ENCODE measurements at regions not wholly inside any gene's neighbourhood (a gene's known extent, or its start where the extent isn't known, plus 50 kb on each side); places are given as distances from the start of the nearest gene placed in this dataset.

GRCh38 chr11:19344661-19345518 lies 104.1 kb upstream of the E2F8 start:
- no peaks in the 10 kb centered on the region for H3K9me3 ChIP-seq
- Mint-ChIP-seq H3K27me3 (ENCODE audit: insufficient read depth, unreplicated experiment) (peaks cover 7% of the 10 kb centered on the region), H3K27ac (ENCODE audit: unreplicated experiment) (no peak overlapping the region), H3K36me3 (ENCODE audit: insufficient read depth, unreplicated experiment) (no peaks in the 10 kb centered on the region), H3K4me3 (ENCODE audit: unreplicated experiment) (peak overlapping the region; percentile 46), H3K4me1 (ENCODE audit: low read depth, unreplicated experiment) (peaks cover 7% of the 10 kb centered on the region), H3K9me3 (ENCODE audit: unreplicated experiment) (peaks cover 7% of the 10 kb centered on the region)
- POLR2A ChIA-PET = no interaction called here
- CTCF ChIA-PET = no interaction called here
- DNase-seq = no peak
- BruUV-seq (replicated peaks) = no TSS peak
- intact Hi-C loops (cut with micrococcal nuclease; ENCODE audit: unreplicated experiment) = loop anchor here (5.0 kb wide), 1 partner anchor 72 kb away; no protein-coding TSS in a partner anchor
- H3K4me1 ChIP-seq = peaks cover 10% of the 10 kb centered on the region
- no peak overlapping the region for H3K4me3 ChIP-seq (ENCODE audit: low read depth, low read length)
- H3K27me3 ChIP-seq (replicated peaks; ENCODE audit: control insufficient read depth, insufficient read depth, low read length) = no peaks in the 10 kb centered on the region; the same call in 1 of the 2 replicates
- H3K36me3 ChIP-seq (ENCODE audit: control insufficient read depth, insufficient read depth, low read length) = no peaks in the 10 kb centered on the region
- TF ChIP-seq CTCF (IDR thresholded peaks at IDR 0.05; ENCODE audit: insufficient read depth in 1 of 2, low read depth in 1 of 2, low read length in 1 of 2, severe bottlenecking in 1 of 2, unreplicated experiment in 1 of 2) = no peak

GRCh38 chr11:19342036-19342435 lies 101.3 kb upstream of the E2F8 start:
- CTCF ChIA-PET = no interaction called here
- H3K9me3 Mint-ChIP-seq (ENCODE audit: unreplicated experiment) = peaks cover 9% of the 10 kb centered on the region
- Histone ChIP-seq H3K9me3 (no peaks in the 10 kb centered on the region), H3K27me3 (replicated peaks; ENCODE audit: control insufficient read depth, insufficient read depth, low read length) (no peaks in the 10 kb centered on the region; the same call in 1 of the 2 replicates), H3K4me1 (peaks cover 10% of the 10 kb centered on the region), H3K4me3 (ENCODE audit: low read depth, low read length) (no peak overlapping the region), H3K36me3 (ENCODE audit: control insufficient read depth, insufficient read depth, low read length) (no peaks in the 10 kb centered on the region)
- no peaks in the 10 kb centered on the region for H3K36me3 Mint-ChIP-seq (ENCODE audit: insufficient read depth, unreplicated experiment)
- no peak overlapping the region for H3K4me3 Mint-ChIP-seq (ENCODE audit: unreplicated experiment)
- H3K4me1 Mint-ChIP-seq (ENCODE audit: low read depth, unreplicated experiment) = peaks cover 20% of the 10 kb centered on the region
- H3K27ac Mint-ChIP-seq (ENCODE audit: unreplicated experiment) = peak overlapping the region; percentile 29
- no peak for TF ChIP-seq CTCF (IDR thresholded peaks at IDR 0.05; ENCODE audit: insufficient read depth in 1 of 2, low read depth in 1 of 2, low read length in 1 of 2, severe bottlenecking in 1 of 2, unreplicated experiment in 1 of 2)
- POLR2A ChIA-PET = no interaction called here
- peaks cover 7% of the 10 kb centered on the region for H3K27me3 Mint-ChIP-seq (ENCODE audit: insufficient read depth, unreplicated experiment)
- DNase-seq = peak; percentile 49 to 50
- no TSS peak for BruUV-seq (replicated peaks)
- intact Hi-C loops (cut with micrococcal nuclease; ENCODE audit: unreplicated experiment) = loop anchor here (5.0 kb wide), 1 partner anchor 75 kb away; no protein-coding TSS in a partner anchor

GRCh38 chr11:19338375-19338774 lies 97.6 kb upstream of the E2F8 start:
- POLR2A ChIA-PET = no interaction called here
- H3K27ac Mint-ChIP-seq (ENCODE audit: unreplicated experiment) = no peak overlapping the region
- H3K4me1 Mint-ChIP-seq (ENCODE audit: low read depth, unreplicated experiment) = peaks cover 13% of the 10 kb centered on the region
- no peaks in the 10 kb centered on the region for H3K27me3 Mint-ChIP-seq (ENCODE audit: insufficient read depth, unreplicated experiment)
- intact Hi-C loops (cut with micrococcal nuclease; ENCODE audit: unreplicated experiment) = no loop called here
- Histone ChIP-seq H3K27me3 (replicated peaks; ENCODE audit: control insufficient read depth, insufficient read depth, low read length) (no peaks in the 10 kb centered on the region), H3K4me1 (peaks cover 10% of the 10 kb centered on the region), H3K4me3 (ENCODE audit: low read depth, low read length) (no peak overlapping the region), H3K9me3 (no peaks in the 10 kb centered on the region), H3K36me3 (ENCODE audit: control insufficient read depth, insufficient read depth, low read length) (no peaks in the 10 kb centered on the region)
- no peak for DNase-seq
- H3K36me3 Mint-ChIP-seq (ENCODE audit: insufficient read depth, unreplicated experiment) = no peaks in the 10 kb centered on the region
- H3K9me3 Mint-ChIP-seq (ENCODE audit: unreplicated experiment) = peaks cover 9% of the 10 kb centered on the region
- no peak for TF ChIP-seq CTCF (IDR thresholded peaks at IDR 0.05; ENCODE audit: insufficient read depth in 1 of 2, low read depth in 1 of 2, low read length in 1 of 2, severe bottlenecking in 1 of 2, unreplicated experiment in 1 of 2)
- no TSS peak for BruUV-seq (replicated peaks)
- CTCF ChIA-PET = interaction anchor here (1.0 kb wide), 1 partner anchor 217 kb away, joined by 3 read pairs; no protein-coding TSS in a partner anchor
- no peak overlapping the region for H3K4me3 Mint-ChIP-seq (ENCODE audit: unreplicated experiment)

Measured in Caco-2 (cell line).